Ovary (tissue), 3 donors: ENCODE measurements at regions not wholly inside any gene's neighbourhood (a gene's known extent, or its start where the extent isn't known, plus 50 kb on each side); places are given as distances from the start of the nearest gene placed in this dataset.

Experiments used
- EP300 ChIP-seq: sonication (generic); formaldehyde crosslinking; IDR thresholded peaks from one replicate; pipeline ENCODE4 v1.6.1; 2017; ENCODE audit warnings: antibody characterized with exemption
- POLR2A ChIP-seq: fragments of 450-650 bp; IDR thresholded peaks from one replicate; pipeline ENCODE4 v1.6.1; 2017; ENCODE audit warnings: antibody characterized with exemption, mild to moderate bottlenecking, moderate library complexity
- TF ChIP-seq, protein P1 (sequence below), 3 donors: fragments of 450-650 bp in 2 of 3; fragments of 200-600 bp in 1 of 3; IDR thresholded peaks; one replicate each; pipeline versions ENCODE4 v1.5.1 to v1.8.0; 2016 to 2022; ENCODE audit warnings: antibody characterized with exemption in 3 of 3, mild to moderate bottlenecking in 1 of 3
- donor health status: DM: no; HTN: no; CAD: no.

- no peak for TF ChIP-seq POLR2A
- TF ChIP-seq EP300: no peak
- TF ChIP-seq, protein P1, sequence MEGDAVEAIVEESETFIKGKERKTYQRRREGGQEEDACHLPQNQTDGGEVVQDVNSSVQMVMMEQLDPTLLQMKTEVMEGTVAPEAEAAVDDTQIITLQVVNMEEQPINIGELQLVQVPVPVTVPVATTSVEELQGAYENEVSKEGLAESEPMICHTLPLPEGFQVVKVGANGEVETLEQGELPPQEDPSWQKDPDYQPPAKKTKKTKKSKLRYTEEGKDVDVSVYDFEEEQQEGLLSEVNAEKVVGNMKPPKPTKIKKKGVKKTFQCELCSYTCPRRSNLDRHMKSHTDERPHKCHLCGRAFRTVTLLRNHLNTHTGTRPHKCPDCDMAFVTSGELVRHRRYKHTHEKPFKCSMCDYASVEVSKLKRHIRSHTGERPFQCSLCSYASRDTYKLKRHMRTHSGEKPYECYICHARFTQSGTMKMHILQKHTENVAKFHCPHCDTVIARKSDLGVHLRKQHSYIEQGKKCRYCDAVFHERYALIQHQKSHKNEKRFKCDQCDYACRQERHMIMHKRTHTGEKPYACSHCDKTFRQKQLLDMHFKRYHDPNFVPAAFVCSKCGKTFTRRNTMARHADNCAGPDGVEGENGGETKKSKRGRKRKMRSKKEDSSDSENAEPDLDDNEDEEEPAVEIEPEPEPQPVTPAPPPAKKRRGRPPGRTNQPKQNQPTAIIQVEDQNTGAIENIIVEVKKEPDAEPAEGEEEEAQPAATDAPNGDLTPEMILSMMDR (IDR thresholded peaks at IDR 0.05): no peak
Observed at GRCh38 chr15:36239509-36239908, 339.9 kb upstream of the CDIN1 start.
